BLaER1 (cell line): ENCODE measurements at regions not wholly inside any gene's neighbourhood (a gene's known extent, or its start where the extent isn't known, plus 50 kb on each side); places are given as distances from the start of the nearest gene placed in this dataset.

Experiments used
- H3K27ac ChIP-seq: shearing (Covaris generic); formaldehyde crosslinking; 2 replicates; pipeline ENCODE4 v1.8.1; 2022
- H3K27me3 ChIP-seq: shearing (Covaris generic); formaldehyde crosslinking; 2 replicates; pipeline ENCODE4 v1.8.1; 2022
- H3K36me3 ChIP-seq: shearing (Covaris generic); formaldehyde crosslinking; 2 replicates; pipeline ENCODE4 v1.8.1; 2022
- H3K4me1 ChIP-seq: shearing (Covaris generic); formaldehyde crosslinking; 2 replicates; pipeline ENCODE4 v1.8.1; 2022
- H3K4me2 ChIP-seq: shearing (Covaris generic); formaldehyde crosslinking; 2 replicates; pipeline ENCODE4 v1.8.1; 2022
- H3K4me3 ChIP-seq: shearing (Covaris generic); formaldehyde crosslinking; 2 replicates; pipeline ENCODE4 v1.8.1; 2022
- H3K9ac ChIP-seq: shearing (Covaris generic); formaldehyde crosslinking; 2 replicates; pipeline ENCODE4 v1.8.1; 2022
- H3K9me3 ChIP-seq: shearing (Covaris generic); formaldehyde crosslinking; 2 replicates; pipeline ENCODE4 v1.8.1; 2022
- H4K20me1 ChIP-seq: shearing (Covaris generic); formaldehyde crosslinking; 2 replicates; pipeline ENCODE4 v1.8.1; 2022
- Cebpa-rat ChIP-seq: shearing (Covaris generic); IDR thresholded peaks from 2 replicates; pipeline ENCODE4 v1.8.1; 2022

GRCh38 chr10:47077386-47077785 lies 166.2 kb downstream of the PTPN20 start:
- Histone ChIP-seq H3K27me3 (no peaks in the 10 kb centered on the region), H3K27ac (no peak overlapping the region), H3K36me3 (no peaks in the 10 kb centered on the region), H3K9me3 (peaks cover 4% of the 10 kb centered on the region), H4K20me1 (no peaks in the 10 kb centered on the region), H3K4me1 (peaks cover 5% of the 10 kb centered on the region; the same call in 1 of the 2 replicates), H3K4me2 (no peak overlapping the region), H3K9ac (no peak overlapping the region), H3K4me3 (no peak overlapping the region)
- TF ChIP-seq Cebpa-rat = no peak

GRCh38 chr10:47077941-47078340 lies 166.7 kb downstream of the PTPN20 start:
- no peak overlapping the region for H3K4me2 ChIP-seq
- no peaks in the 10 kb centered on the region for H4K20me1 ChIP-seq
- H3K9ac ChIP-seq = no peak overlapping the region
- H3K27ac ChIP-seq = no peak overlapping the region
- TF ChIP-seq Cebpa-rat = no peak
- peaks cover 4% of the 10 kb centered on the region for H3K9me3 ChIP-seq
- no peaks in the 10 kb centered on the region for H3K27me3 ChIP-seq
- H3K4me1 ChIP-seq = peaks cover 5% of the 10 kb centered on the region; the same call in 1 of the 2 replicates
- H3K36me3 ChIP-seq = no peaks in the 10 kb centered on the region
- H3K4me3 ChIP-seq = no peak overlapping the region

- Histone ChIP-seq H3K4me3 (no peak overlapping the region), H3K9me3 (peaks cover 4% of the 10 kb centered on the region), H3K27ac (no peak overlapping the region), H3K4me1 (peaks cover 5% of the 10 kb centered on the region; the same call in 1 of the 2 replicates), H3K9ac (no peak overlapping the region), H3K36me3 (no peaks in the 10 kb centered on the region), H3K27me3 (no peaks in the 10 kb centered on the region), H3K4me2 (no peak overlapping the region), H4K20me1 (no peaks in the 10 kb centered on the region)
- no peak for TF ChIP-seq Cebpa-rat
Measured at GRCh38 chr10:47078393-47079203, 167.4 kb downstream of the PTPN20 start.

GRCh38 chr10:47079204-47079580 lies 168.0 kb downstream of the PTPN20 start:
- peaks cover 5% of the 10 kb centered on the region; the same call in 1 of the 2 replicates for H3K4me1 ChIP-seq
- no peaks in the 10 kb centered on the region for H3K36me3 ChIP-seq
- no peaks in the 10 kb centered on the region for H3K27me3 ChIP-seq
- no peak for TF ChIP-seq Cebpa-rat
- H3K4me3 ChIP-seq = no peak overlapping the region
- no peak overlapping the region for H3K9ac ChIP-seq
- H3K27ac ChIP-seq = no peak overlapping the region
- no peaks in the 10 kb centered on the region for H4K20me1 ChIP-seq
- peaks cover 4% of the 10 kb centered on the region for H3K9me3 ChIP-seq
- no peak overlapping the region for H3K4me2 ChIP-seq

- no peak for TF ChIP-seq Cebpa-rat
- Histone ChIP-seq H3K36me3 (no peaks in the 10 kb centered on the region), H3K4me3 (no peak overlapping the region), H3K4me2 (peak overlapping the region; percentile 12), H3K4me1 (peaks cover 9% of the 10 kb centered on the region; the same call in 1 of the 2 replicates), H4K20me1 (no peaks in the 10 kb centered on the region), H3K9me3 (peaks cover 4% of the 10 kb centered on the region), H3K27me3 (no peaks in the 10 kb centered on the region), H3K27ac (no peak overlapping the region), H3K9ac (no peak overlapping the region)
Measured at GRCh38 chr10:47081264-47081663, 170.0 kb downstream of the PTPN20 start.

- no peak overlapping the region for H3K27ac ChIP-seq
- no peak overlapping the region for H3K4me3 ChIP-seq
- H3K27me3 ChIP-seq = no peaks in the 10 kb centered on the region
- peaks cover 11% of the 10 kb centered on the region; the same call in 1 of the 2 replicates for H3K4me1 ChIP-seq
- TF ChIP-seq Cebpa-rat = no peak
- no peaks in the 10 kb centered on the region for H4K20me1 ChIP-seq
- no peaks in the 10 kb centered on the region for H3K36me3 ChIP-seq
- H3K9ac ChIP-seq = no peak overlapping the region
- H3K4me2 ChIP-seq = no peak overlapping the region
- peaks cover 4% of the 10 kb centered on the region for H3K9me3 ChIP-seq
Measured at GRCh38 chr10:47082055-47082784, 171.0 kb downstream of the PTPN20 start.

GRCh38 chr10:47087667-47088066 lies 176.4 kb downstream of the PTPN20 start:
- Histone ChIP-seq H3K27me3 (no peaks in the 10 kb centered on the region), H3K4me2 (peak overlapping the region; percentile 61)
- no peak for TF ChIP-seq Cebpa-rat

GRCh38 chr10:47088656-47089354 lies 177.6 kb downstream of the PTPN20 start:
- no peak for TF ChIP-seq Cebpa-rat
- no peaks in the 10 kb centered on the region for H3K36me3 ChIP-seq
- H3K27ac ChIP-seq = no peak overlapping the region

More at GRCh38 chr10:47087667-47088066, 176.4 kb downstream of the PTPN20 start:
- H3K4me1 ChIP-seq = peaks cover 46% of the 10 kb centered on the region
- no peak overlapping the region for H3K4me3 ChIP-seq
- H3K36me3 ChIP-seq = no peaks in the 10 kb centered on the region
- no peak overlapping the region for H3K9ac ChIP-seq
- no peaks in the 10 kb centered on the region for H3K9me3 ChIP-seq
- no peaks in the 10 kb centered on the region for H4K20me1 ChIP-seq
- no peak overlapping the region for H3K27ac ChIP-seq

GRCh38 chr10:47090042-47090441 lies 178.8 kb downstream of the PTPN20 start:
- TF ChIP-seq Cebpa-rat = no peak
- no peak overlapping the region for H3K9ac ChIP-seq

More at GRCh38 chr10:47088656-47089354, 177.6 kb downstream of the PTPN20 start:
- Histone ChIP-seq H3K4me3 (no peak overlapping the region), H3K4me1 (peaks cover 46% of the 10 kb centered on the region), H3K4me2 (peak overlapping the region; percentile 61; the same call in 1 of the 2 replicates), H3K9me3 (no peaks in the 10 kb centered on the region), H3K27me3 (no peaks in the 10 kb centered on the region), H4K20me1 (no peaks in the 10 kb centered on the region), H3K9ac (no peak overlapping the region)

More at GRCh38 chr10:47090042-47090441, 178.8 kb downstream of the PTPN20 start:
- Histone ChIP-seq H3K27me3 (no peaks in the 10 kb centered on the region), H3K4me1 (peaks cover 51% of the 10 kb centered on the region), H3K4me2 (peak overlapping the region; percentile 74), H3K27ac (no peak overlapping the region), H3K36me3 (no peaks in the 10 kb centered on the region), H3K9me3 (no peaks in the 10 kb centered on the region; the same call in 1 of the 2 replicates), H3K4me3 (no peak overlapping the region), H4K20me1 (no peaks in the 10 kb centered on the region)
